ENCODE measurements at regions not wholly inside any gene's neighbourhood (a gene's known extent, or its start where the extent isn't known, plus 50 kb on each side); places are given as distances from the start of the nearest gene placed in this dataset.

- TF ChIP-seq, protein P1, sequence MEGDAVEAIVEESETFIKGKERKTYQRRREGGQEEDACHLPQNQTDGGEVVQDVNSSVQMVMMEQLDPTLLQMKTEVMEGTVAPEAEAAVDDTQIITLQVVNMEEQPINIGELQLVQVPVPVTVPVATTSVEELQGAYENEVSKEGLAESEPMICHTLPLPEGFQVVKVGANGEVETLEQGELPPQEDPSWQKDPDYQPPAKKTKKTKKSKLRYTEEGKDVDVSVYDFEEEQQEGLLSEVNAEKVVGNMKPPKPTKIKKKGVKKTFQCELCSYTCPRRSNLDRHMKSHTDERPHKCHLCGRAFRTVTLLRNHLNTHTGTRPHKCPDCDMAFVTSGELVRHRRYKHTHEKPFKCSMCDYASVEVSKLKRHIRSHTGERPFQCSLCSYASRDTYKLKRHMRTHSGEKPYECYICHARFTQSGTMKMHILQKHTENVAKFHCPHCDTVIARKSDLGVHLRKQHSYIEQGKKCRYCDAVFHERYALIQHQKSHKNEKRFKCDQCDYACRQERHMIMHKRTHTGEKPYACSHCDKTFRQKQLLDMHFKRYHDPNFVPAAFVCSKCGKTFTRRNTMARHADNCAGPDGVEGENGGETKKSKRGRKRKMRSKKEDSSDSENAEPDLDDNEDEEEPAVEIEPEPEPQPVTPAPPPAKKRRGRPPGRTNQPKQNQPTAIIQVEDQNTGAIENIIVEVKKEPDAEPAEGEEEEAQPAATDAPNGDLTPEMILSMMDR (IDR thresholded peaks at IDR 0.05) = no peak
- TF ChIP-seq POLR2A (IDR thresholded peaks at IDR 0.05; ENCODE audit: low read depth) (no peak), EP300 (IDR thresholded peaks at IDR 0.05) (no peak)
Measured at GRCh38 chr3:5733995-5734394, 546.5 kb downstream of the EDEM1 start.
